GM12878 (cell line): ENCODE measurements at regions not wholly inside any gene's neighbourhood (a gene's known extent, or its start where the extent isn't known, plus 50 kb on each side); places are given as distances from the start of the nearest gene placed in this dataset.

Source experiments
- ATAC-seq: fragments of 200-7000 bp; cut with Tn5 transposase; 3 replicates; pipeline ENCODE4 v1.9.1; 2020; ENCODE audit warnings: mild to moderate bottlenecking, moderate library complexity
- BruUV-seq: library from RNA; stranded (reverse); fragments of 400-500 nt; replicated peaks from 2 replicates; lab custom pipeline; 2021; lab: Mats Ljungman, UMichigan
- CTCF ChIA-PET: fragments of 300-600 bp; sonication (Branson Sonifier 250); formaldehyde crosslinking; extraction: SDS; loops from one replicate; lab custom pipeline; 2021; ENCODE audit warnings: inconsistent platforms; lab: Yijun Ruan, JAX
- POLR2A ChIA-PET: fragments of 350-600 bp; formaldehyde crosslinking; extraction: SDS; loops from one replicate; lab custom pipeline; 2021; ENCODE audit warnings: inconsistent platforms; lab: Charles Lee
- RAD21 ChIA-PET: fragments of 300-600 bp; sonication (Branson Sonifier 250); formaldehyde crosslinking; loops from one replicate; lab custom pipeline; 2023; ENCODE audit warnings: antibody characterized with exemption; ENCODE audit not compliant: unreplicated experiment; lab: Charles Lee
- SMC1A ChIA-PET: fragments of 300-600 bp; sonication (Branson Sonifier 250); formaldehyde crosslinking; loops from one replicate; lab custom pipeline; 2023; ENCODE audit not compliant: unreplicated experiment, uncharacterized antibody; lab: Charles Lee
- DNase-seq: peaks from one replicate; pipeline ENCODE4 v3.0.0-alpha.2; 2011; ENCODE audit warnings: low read depth, low spot score
- FAIRE-seq: peaks from 3 replicates; lab custom pipeline; 2011; peaks lifted over from hg19 to GRCh38; lab: Jason Lieb, UNC
- H2AFZ ChIP-seq: 2 replicates; pipeline ENCODE4 v1.6.0; 2011; ENCODE audit warnings: low read depth, low read length, control low read depth; ENCODE audit not compliant: control insufficient read depth
- H3K27ac ChIP-seq: 2 replicates; pipeline ENCODE4 v1.5.1; 2011; ENCODE audit warnings: control low read depth; ENCODE audit not compliant: control insufficient read depth, insufficient read depth
- H3K27me3 ChIP-seq, 2 experiments: replicated peaks in 1 of 2; 2 replicates each; pipeline versions ENCODE4 v1.6.0 to v1.6.1; 2011; ENCODE audit warnings: low read length in 1 of 2; ENCODE audit not compliant: control insufficient read depth in 2 of 2, insufficient read depth in 2 of 2
- H3K36me3 ChIP-seq, 2 experiments: 2 replicates each; pipeline ENCODE4 v1.5.1; 2011; ENCODE audit warnings: low read length in 1 of 2; ENCODE audit not compliant: control insufficient read depth in 2 of 2, insufficient read depth in 2 of 2
- H3K4me1 ChIP-seq: 2 replicates; pipeline ENCODE4 v1.6.1; 2011; ENCODE audit warnings: mild to moderate bottlenecking, low read length, moderate library complexity, mixed read lengths; ENCODE audit not compliant: control insufficient read depth, insufficient read depth
- H3K4me2 ChIP-seq: 2 replicates; pipeline ENCODE4 v1.6.0; 2011; ENCODE audit warnings: control low read depth; ENCODE audit not compliant: control insufficient read depth, insufficient read depth
- H3K4me3 ChIP-seq: fragments of 200-600 bp; sonication (generic); 2 replicates; pipeline ENCODE4 v1.5.1; 2016
- H3K79me2 ChIP-seq: 2 replicates; pipeline ENCODE4 v1.6.0; 2011; ENCODE audit warnings: low read length; ENCODE audit not compliant: control insufficient read depth, insufficient read depth
- H3K9ac ChIP-seq: 2 replicates; pipeline ENCODE4 v1.8.0; 2011; ENCODE audit warnings: low read length, control low read depth, mixed read lengths; ENCODE audit not compliant: control insufficient read depth, insufficient read depth
- H3K9me3 ChIP-seq: replicated peaks from 3 replicates; pipeline ENCODE4 v1.5.1; 2011; ENCODE audit warnings: mild to moderate bottlenecking, low read length; ENCODE audit not compliant: control insufficient read depth, insufficient read depth
- H4K20me1 ChIP-seq: 2 replicates; pipeline ENCODE4 v1.6.0; 2011; ENCODE audit not compliant: control insufficient read depth, insufficient read depth
- BRCA1 ChIP-seq: IDR thresholded peaks from 2 replicates; pipeline ENCODE4 v1.6.1; 2011; ENCODE audit warnings: low read depth, low read length, improper control_type of control experiment
- CHD2 ChIP-seq: IDR thresholded peaks from 2 replicates; pipeline ENCODE4 v1.6.1; 2011; ENCODE audit warnings: low read depth, low read length, improper control_type of control experiment, borderline replicate concordance
- EGR1 ChIP-seq, 2 experiments: IDR thresholded peaks; 1 replicate in 1 of 2; 2 replicates in 1 of 2; pipeline ENCODE4 v1.6.1; 2011 to 2012; ENCODE audit warnings: low read depth in 2 of 2, low read length in 2 of 2, borderline replicate concordance in 1 of 2, mild to moderate bottlenecking in 1 of 2, moderate library complexity in 1 of 2
- EP300 ChIP-seq, 2 experiments: fragments of 150-350 bp in 1 of 2; IDR thresholded peaks; 2 replicates each; pipeline ENCODE4 v1.6.1; 2011 to 2012; ENCODE audit warnings: low read depth in 2 of 2, low read length in 2 of 2, borderline replicate concordance in 1 of 2, improper control_type of control experiment in 1 of 2, inconsistent platforms in 1 of 2; ENCODE audit not compliant: control insufficient read depth in 1 of 2
- HDAC6 ChIP-seq: fragments of 200-600 bp; sonication (generic); IDR thresholded peaks from one replicate; pipeline ENCODE4 v1.8.0; 2017; ENCODE audit warnings: antibody characterized with exemption; ENCODE audit not compliant: unreplicated experiment
- MLLT1 ChIP-seq: fragments of 450-650 bp; IDR thresholded peaks from 2 replicates; pipeline ENCODE4 v1.6.1; 2016; ENCODE audit warnings: mild to moderate bottlenecking
- RCOR1 ChIP-seq: conservative IDR thresholded peaks from 2 replicates; pipeline ENCODE4 v1.6.1; 2012; ENCODE audit warnings: low read depth, low read length, improper control_type of control experiment
- TCF7 ChIP-seq: IDR thresholded peaks from 2 replicates; pipeline ENCODE4 v1.6.1; 2014; ENCODE audit warnings: antibody characterized with exemption, borderline replicate concordance
- YBX1 ChIP-seq: fragments of 450-650 bp; IDR thresholded peaks from 2 replicates; pipeline ENCODE4 v1.6.1; 2016; ENCODE audit warnings: antibody characterized with exemption
- YY1 ChIP-seq: IDR thresholded peaks from 2 replicates; pipeline ENCODE4 v1.6.1; 2011; ENCODE audit warnings: low read depth, mild to moderate bottlenecking, low read length
- ZSCAN29 ChIP-seq: fragments of 450-650 bp; IDR thresholded peaks from 2 replicates; pipeline ENCODE4 v1.6.1; 2017; ENCODE audit warnings: mild to moderate bottlenecking, moderate library complexity
- in situ Hi-C: fragments of 300-500 bp; cut with MboI; formaldehyde crosslinking; loops from 9 replicates; pipeline ENCODE4 v1.14.3; 2018; ENCODE audit warnings: mixed read lengths
- intact Hi-C: fragments of 100-400 bp; cut with micrococcal nuclease; formaldehyde crosslinking; loops from one replicate; pipeline ENCODE4 v1.14.2; 2022; ENCODE audit not compliant: unreplicated experiment

GRCh38 chr5:143492783-143493182 lies 89.3 kb upstream of the NR3C1 start:
- Histone ChIP-seq H3K4me1 (no peaks in the 10 kb centered on the region), H3K9ac (no peak overlapping the region), H2AFZ (no peak overlapping the region), H3K27ac (no peak overlapping the region), H3K9me3 (no peaks in the 10 kb centered on the region; the same call in 2 of the 3 replicates), H3K27me3 (no peaks in the 10 kb centered on the region), H3K79me2 (no peaks in the 10 kb centered on the region), H3K4me3 (no peak overlapping the region), H4K20me1 (no peaks in the 10 kb centered on the region), H3K36me3 (no peaks in the 10 kb centered on the region), H3K4me2 (no peak overlapping the region)
- no peak for DNase-seq
- intact Hi-C loops = no loop called here
- no peak for ATAC-seq
- CTCF ChIA-PET = no interaction called here
- POLR2A ChIA-PET = no interaction called here
- BruUV-seq = no TSS peak
- RAD21 ChIA-PET = no interaction called here
- in situ Hi-C loops = no loop called here
- no peak for TF ChIP-seq TCF7
- no peak for TF ChIP-seq HDAC6
- no peak for TF ChIP-seq EP300 (IDR thresholded peaks at IDR 0.05; ENCODE audit: borderline replicate concordance in 1 of 2, control insufficient read depth in 1 of 2, low read depth in 2 of 2, low read length in 2 of 2)
- no peak for TF ChIP-seq RCOR1
- no peak for TF ChIP-seq YBX1
- TF ChIP-seq YY1 = no peak
- no peak for TF ChIP-seq MLLT1
- no peak for TF ChIP-seq CHD2
- TF ChIP-seq ZSCAN29 = no peak
- no peak for TF ChIP-seq BRCA1
- TF ChIP-seq EGR1 (IDR thresholded peaks at IDR 0.05; ENCODE audit: borderline replicate concordance in 1 of 2, low read depth in 2 of 2, low read length in 2 of 2) = no peak
- SMC1A ChIA-PET = no interaction called here
- FAIRE-seq = no peak
